PC-3 (cell line): ENCODE measurements at regions not wholly inside any gene's neighbourhood (a gene's known extent, or its start where the extent isn't known, plus 50 kb on each side); places are given as distances from the start of the nearest gene placed in this dataset.

Experiments
- ATAC-seq: fragments of 200-7000 bp; cut with Tn5 transposase; 2 replicates; pipeline ENCODE4 v1.9.1; 2020; ENCODE audit warnings: mild to moderate bottlenecking, moderate library complexity
- BruUV-seq: library from RNA; stranded (reverse); fragments of 400-500 nt; replicated peaks from 2 replicates; lab custom pipeline; 2021; lab: Mats Ljungman, UMichigan
- CTCF ChIA-PET: fragments of 300-600 bp; sonication (Branson Sonifier 250); formaldehyde crosslinking; loops from one replicate; lab custom pipeline; 2022; ENCODE audit warnings: antibody characterized with exemption; lab: Charles Lee
- POLR2A ChIA-PET: fragments of 300-600 bp; sonication (Branson Sonifier 250); formaldehyde crosslinking; loops from one replicate; lab custom pipeline; 2022; ENCODE audit warnings: antibody characterized with exemption; ENCODE audit not compliant: unreplicated experiment; lab: Charles Lee
- DNase-seq: peaks from one replicate; pipeline ENCODE4 v3.0.0-alpha.2; 2015
- H2AFZ ChIP-seq: fragments of 300-600 bp; sonication (generic); 2 replicates; pipeline ENCODE4 v1.6.0; 2016; ENCODE audit warnings: antibody characterized with exemption, low read length
- H3F3A ChIP-seq: fragments of 300-600 bp; sonication (generic); one replicate; pipeline ENCODE4 v1.6.0; 2017; ENCODE audit warnings: antibody characterized with exemption, low read length, control low read depth, mild to moderate bottlenecking; ENCODE audit not compliant: unreplicated experiment
- H3K27ac ChIP-seq: fragments of 300-600 bp; sonication (generic); 2 replicates; pipeline ENCODE4 v1.5.1; 2016; ENCODE audit warnings: mild to moderate bottlenecking, low read length
- H3K27me3 ChIP-seq: fragments of 300-600 bp; sonication (generic); 2 replicates; pipeline ENCODE4 v1.6.1; 2016; ENCODE audit warnings: low read length, mixed read lengths
- H3K36me3 ChIP-seq: fragments of 300-600 bp; sonication (generic); 2 replicates; pipeline ENCODE4 v1.6.1; 2016; ENCODE audit warnings: low read depth, mixed run types, low read length, mixed read lengths
- H3K4me1 ChIP-seq: fragments of 300-600 bp; sonication (generic); 2 replicates; pipeline ENCODE4 v1.5.1; 2016; ENCODE audit warnings: low read length; ENCODE audit not compliant: insufficient read depth
- H3K4me2 ChIP-seq: fragments of 300-600 bp; sonication (generic); 2 replicates; pipeline ENCODE4 v1.6.0; 2016; ENCODE audit warnings: low read length
- H3K4me3 ChIP-seq: fragments of 300-600 bp; sonication (generic); 2 replicates; pipeline ENCODE4 v1.5.1; 2016; ENCODE audit warnings: mild to moderate bottlenecking, low read length, mixed read lengths
- H3K79me2 ChIP-seq: fragments of 300-600 bp; sonication (generic); 2 replicates; pipeline ENCODE4 v1.6.1; 2017; ENCODE audit warnings: low read length, mixed read lengths
- H3K9ac ChIP-seq: fragments of 300-600 bp; sonication (generic); 2 replicates; pipeline ENCODE4 v1.6.0; 2016; ENCODE audit warnings: mild to moderate bottlenecking, low read length
- H3K9me2 ChIP-seq: fragments of 300-600 bp; sonication (generic); replicated peaks from 2 replicates; pipeline ENCODE4 v1.6.1; 2016; ENCODE audit warnings: mixed run types, low read length, mixed read lengths
- H3K9me3 ChIP-seq: fragments of 300-600 bp; sonication (generic); 2 replicates; pipeline ENCODE4 v1.6.1; 2016; ENCODE audit warnings: low read length, mixed read lengths
- H4K20me1 ChIP-seq: fragments of 300-600 bp; sonication (generic); 2 replicates; pipeline ENCODE4 v1.6.1; 2016; ENCODE audit warnings: low read length, mixed read lengths
- EZH2 ChIP-seq: fragments of 300-600 bp; sonication (generic); IDR thresholded peaks from one replicate; pipeline ENCODE4 v1.6.1; 2017; ENCODE audit warnings: antibody characterized with exemption, mild to moderate bottlenecking, low read length; ENCODE audit not compliant: unreplicated experiment
- EZH2phosphoT487 ChIP-seq: fragments of 300-600 bp; sonication (generic); IDR thresholded peaks from 2 replicates; pipeline ENCODE4 v1.6.1; 2018; ENCODE audit warnings: mild to moderate bottlenecking, antibody characterized with exemption, low read length, borderline replicate concordance
- intact Hi-C: fragments of 100-400 bp; cut with micrococcal nuclease; formaldehyde crosslinking; loops from 2 replicates; pipeline ENCODE4 v1.9.0; 2023
- TF ChIP-seq, protein P1 (sequence below): fragments of 300-600 bp; sonication (generic); conservative IDR thresholded peaks from 2 replicates; pipeline ENCODE4 v1.5.1; 2017; ENCODE audit warnings: antibody characterized with exemption, low read depth, mild to moderate bottlenecking, low read length

DNA sequence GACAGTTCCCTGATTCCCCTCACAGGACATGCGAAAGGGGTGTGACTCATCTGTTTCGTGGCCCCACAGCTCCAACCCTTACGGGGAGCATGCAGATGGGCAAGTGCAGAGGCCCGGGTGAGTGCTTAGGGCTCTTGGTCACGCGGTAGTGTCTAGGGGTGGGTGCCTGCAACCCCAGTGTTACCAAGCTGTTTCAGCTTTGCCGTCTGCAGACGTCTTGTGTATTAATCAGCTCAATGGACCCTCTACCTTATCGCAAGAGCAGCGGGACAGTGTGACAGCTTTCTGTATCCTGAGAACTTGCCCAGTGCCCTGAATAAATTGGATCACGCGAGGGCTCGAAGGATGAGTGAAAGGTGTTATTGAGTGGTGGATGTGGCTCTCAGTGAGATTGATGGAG lies 816.4 kb upstream of the ANO3 start:
- Histone ChIP-seq H3K9ac (no peak overlapping the region), H2AFZ (no peak overlapping the region), H3K27ac (no peak overlapping the region), H3K4me2 (no peak overlapping the region), H3K79me2 (no peaks in the 10 kb centered on the region), H3F3A (no peaks in the 10 kb centered on the region), H3K36me3 (no peaks in the 10 kb centered on the region), H4K20me1 (no peaks in the 10 kb centered on the region), H3K4me3 (no peak overlapping the region), H3K9me2 (no peaks in the 10 kb centered on the region), H3K4me1 (no peaks in the 10 kb centered on the region), H3K27me3 (no peaks in the 10 kb centered on the region), H3K9me3 (no peaks in the 10 kb centered on the region)
- ATAC-seq (no peak), DNase-seq (no peak)
- no TSS peak for BruUV-seq
- ChIA-PET CTCF (no interaction called here), POLR2A (no interaction called here)
- intact Hi-C loops, result no loop called here
- TF ChIP-seq EZH2phosphoT487, result no peak
- TF ChIP-seq, protein P1, sequence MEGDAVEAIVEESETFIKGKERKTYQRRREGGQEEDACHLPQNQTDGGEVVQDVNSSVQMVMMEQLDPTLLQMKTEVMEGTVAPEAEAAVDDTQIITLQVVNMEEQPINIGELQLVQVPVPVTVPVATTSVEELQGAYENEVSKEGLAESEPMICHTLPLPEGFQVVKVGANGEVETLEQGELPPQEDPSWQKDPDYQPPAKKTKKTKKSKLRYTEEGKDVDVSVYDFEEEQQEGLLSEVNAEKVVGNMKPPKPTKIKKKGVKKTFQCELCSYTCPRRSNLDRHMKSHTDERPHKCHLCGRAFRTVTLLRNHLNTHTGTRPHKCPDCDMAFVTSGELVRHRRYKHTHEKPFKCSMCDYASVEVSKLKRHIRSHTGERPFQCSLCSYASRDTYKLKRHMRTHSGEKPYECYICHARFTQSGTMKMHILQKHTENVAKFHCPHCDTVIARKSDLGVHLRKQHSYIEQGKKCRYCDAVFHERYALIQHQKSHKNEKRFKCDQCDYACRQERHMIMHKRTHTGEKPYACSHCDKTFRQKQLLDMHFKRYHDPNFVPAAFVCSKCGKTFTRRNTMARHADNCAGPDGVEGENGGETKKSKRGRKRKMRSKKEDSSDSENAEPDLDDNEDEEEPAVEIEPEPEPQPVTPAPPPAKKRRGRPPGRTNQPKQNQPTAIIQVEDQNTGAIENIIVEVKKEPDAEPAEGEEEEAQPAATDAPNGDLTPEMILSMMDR, result no peak

DNA sequence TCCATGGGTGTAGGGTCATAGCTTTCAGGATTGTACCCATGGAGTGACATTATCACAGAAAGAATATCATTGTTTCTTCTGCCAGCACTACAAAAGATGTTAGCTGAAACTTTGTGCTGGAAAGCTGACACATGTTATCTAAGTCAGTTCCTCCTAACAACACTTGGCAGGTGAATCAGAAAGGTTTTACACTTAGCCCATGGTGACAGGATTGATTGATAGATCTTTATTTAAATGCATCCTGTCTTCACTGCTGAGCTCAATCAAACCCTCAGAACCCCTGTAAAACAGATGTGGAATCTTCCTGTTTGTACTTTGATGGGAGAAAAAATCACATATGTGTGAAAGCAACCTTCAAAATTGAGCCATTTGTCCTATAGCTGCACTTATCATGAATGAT lies 811.5 kb upstream of the ANO3 start:
- BruUV-seq, result no TSS peak
- CTCF ChIA-PET, result no interaction called here
- no peak overlapping the region for H3K4me3 ChIP-seq
- ATAC-seq (no peak), DNase-seq (no peak)
- H3K9me2 ChIP-seq, result no peaks in the 10 kb centered on the region
- H3K9ac ChIP-seq, result no peak overlapping the region
- H2AFZ ChIP-seq, result no peak overlapping the region
- no peaks in the 10 kb centered on the region for H3K79me2 ChIP-seq
- H3K4me1 ChIP-seq, result no peaks in the 10 kb centered on the region
- H3K36me3 ChIP-seq, result no peaks in the 10 kb centered on the region
- H3F3A ChIP-seq, result no peaks in the 10 kb centered on the region
- H4K20me1 ChIP-seq, result no peaks in the 10 kb centered on the region
- POLR2A ChIA-PET, result no interaction called here
- TF ChIP-seq, protein P1, result no peak
- no peak for TF ChIP-seq EZH2
- no peak for TF ChIP-seq EZH2phosphoT487
- no peaks in the 10 kb centered on the region for H3K27me3 ChIP-seq
- H3K27ac ChIP-seq, result no peak overlapping the region
- H3K4me2 ChIP-seq, result no peak overlapping the region
- intact Hi-C loops, result no loop called here
- no peaks in the 10 kb centered on the region for H3K9me3 ChIP-seq

DNA sequence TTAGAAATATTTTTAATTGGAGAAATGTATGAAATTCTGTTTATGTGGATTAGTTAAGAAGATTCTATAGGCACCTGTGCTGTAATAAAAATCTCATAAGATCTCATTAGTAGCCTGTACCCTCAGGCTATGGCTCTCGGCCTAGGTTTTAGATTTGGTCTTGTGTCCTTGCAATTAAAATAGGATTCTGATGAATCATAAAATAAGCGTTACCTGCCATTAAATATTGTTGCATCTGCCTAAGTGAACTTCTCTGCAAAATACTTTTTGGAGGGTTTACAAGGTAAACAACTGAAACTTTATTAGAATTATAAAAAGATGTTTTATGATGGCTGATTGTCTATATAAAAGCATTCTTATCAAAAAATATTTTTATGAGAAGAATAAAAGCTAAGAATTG lies 804.1 kb upstream of the ANO3 start:
- Histone ChIP-seq H3K27ac (no peak overlapping the region), H3K9me3 (no peaks in the 10 kb centered on the region), H3F3A (no peaks in the 10 kb centered on the region), H3K27me3 (no peaks in the 10 kb centered on the region), H3K4me2 (no peak overlapping the region), H3K9me2 (no peaks in the 10 kb centered on the region), H3K4me1 (no peaks in the 10 kb centered on the region), H3K79me2 (no peaks in the 10 kb centered on the region), H3K4me3 (no peak overlapping the region), H3K9ac (no peak overlapping the region), H2AFZ (no peak overlapping the region), H4K20me1 (no peaks in the 10 kb centered on the region), H3K36me3 (no peaks in the 10 kb centered on the region)
- ChIA-PET POLR2A (no interaction called here), CTCF (interaction anchor here (0.6 kb wide), 1 partner anchor 8 kb away, joined by 3 read pairs; no protein-coding TSS in a partner anchor)
- no TSS peak for BruUV-seq
- DNase-seq (no peak), ATAC-seq (no peak; the same call in 1 of the 2 replicates)
- TF ChIP-seq, protein P1, result no peak
- TF ChIP-seq EZH2phosphoT487 (no peak), EZH2 (no peak)
- intact Hi-C loops, result no loop called here
